ENCODE measurements at regions not wholly inside any gene's neighbourhood (a gene's known extent, or its start where the extent isn't known, plus 50 kb on each side); places are given as distances from the start of the nearest gene placed in this dataset.
A peak's percentile ranks its signal among the peaks of the same experiment; 100 is the strongest.
"Not testable (repeated sequence)": the region's sequence is repeated elsewhere in the genome, so short reads cannot be mapped to it uniquely, and the experiment has no call there.

DNA sequence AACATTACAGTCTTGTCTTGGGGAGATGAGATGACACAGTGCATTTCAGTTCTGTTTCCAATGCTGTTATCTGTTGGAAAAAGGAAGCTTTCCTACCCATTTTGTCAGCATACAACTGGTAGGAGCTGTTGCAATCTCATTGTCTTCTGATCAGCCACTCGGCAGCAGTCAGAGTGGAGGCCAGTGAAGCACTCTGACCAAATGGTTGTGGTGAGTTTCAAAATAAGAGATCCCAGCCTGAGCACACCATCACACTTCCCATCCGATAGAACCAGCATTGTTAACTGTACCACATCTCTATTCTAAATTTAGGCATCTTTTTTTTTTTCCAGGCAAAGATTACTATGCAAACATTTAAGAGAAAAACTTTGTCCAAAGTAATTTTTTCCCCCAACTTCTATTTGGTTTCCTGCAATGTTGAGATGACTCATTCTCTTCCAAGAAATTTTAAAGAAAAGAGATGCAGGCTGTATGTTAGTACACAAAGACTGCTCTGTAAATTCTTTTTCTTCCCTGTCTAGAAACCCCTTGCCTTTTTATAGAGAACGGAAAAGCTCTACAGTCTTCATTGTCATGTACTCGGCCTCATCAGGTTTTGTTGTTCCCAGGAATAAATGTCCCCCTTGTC is 90.0 kb upstream of the IKBKE start:
- H3K4me3 Mint-ChIP-seq: not testable (repeated sequence)

DNA sequence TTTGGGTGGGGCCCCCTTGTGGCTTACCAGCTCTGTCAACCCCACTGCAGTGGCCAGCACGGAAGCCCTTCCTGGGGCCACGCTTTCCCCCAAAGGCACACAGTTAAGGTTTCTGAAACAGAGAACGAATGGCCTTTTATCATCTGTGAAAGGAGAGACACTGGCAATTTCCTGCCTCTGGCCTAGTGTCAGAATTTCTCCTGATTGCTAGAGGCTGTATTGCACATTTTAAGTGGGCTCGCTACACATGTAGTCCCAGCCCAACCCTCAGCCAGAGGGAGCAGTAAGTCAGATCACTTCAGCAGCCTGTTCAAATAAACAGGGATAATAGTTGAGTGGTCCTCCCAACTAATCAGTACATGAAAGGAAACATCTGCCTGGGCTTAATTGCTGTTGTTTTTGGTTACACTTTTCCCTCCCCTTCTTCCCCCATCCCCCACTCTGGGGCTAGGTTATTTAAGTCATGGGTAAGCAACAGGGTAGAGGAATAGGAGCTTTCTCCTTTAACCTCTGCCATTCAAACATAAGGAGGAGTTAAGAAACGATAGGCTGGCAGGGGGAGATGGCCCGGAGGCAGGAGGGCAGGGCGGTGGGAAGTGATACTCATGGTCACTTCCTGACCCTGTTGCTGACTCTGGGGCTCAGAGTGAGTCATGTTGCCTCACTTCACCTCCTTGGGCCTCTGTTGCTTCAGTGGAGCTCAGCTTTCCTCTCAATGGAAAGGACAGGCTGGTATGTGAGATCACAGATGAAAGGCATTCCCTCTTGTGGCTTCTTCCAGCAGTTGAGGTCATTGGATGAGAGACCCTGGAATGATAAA is 89.3 kb upstream of the IKBKE start:
- H3K4me1 ChIP-seq (ENCODE audit: insufficient read depth, low read length); H3K36me3 ChIP-seq (ENCODE audit: insufficient read depth, low read length); CTCF ChIA-PET; H3K9me3 ChIP-seq (ENCODE audit: low read length); POLR2A ChIA-PET; DNase-seq; H3K4me3 ChIP-seq (ENCODE audit: low read length); H3K27me3 Mint-ChIP-seq; H3K36me3 Mint-ChIP-seq; H3K4me1 Mint-ChIP-seq; H3K27me3 ChIP-seq (ENCODE audit: insufficient read depth, low read length, poor library complexity, severe bottlenecking); H3K9me3 Mint-ChIP-seq: not testable (repeated sequence)
- H3K4me3 Mint-ChIP-seq: peak overlapping the region in 3 of 7 donors; percentile 16 to 34 (median 32)
- peak overlapping the region; percentile 9 for H3K27ac ChIP-seq (ENCODE audit: low read depth, low read length)
- peak overlapping the region in 2 of 8 donors; percentile 31 to 43 for H3K27ac Mint-ChIP-seq

More for the DNA sequence above, 90.0 kb upstream of the IKBKE start:
- H3K27me3 Mint-ChIP-seq; H3K9me3 ChIP-seq (ENCODE audit: low read length); H3K27me3 ChIP-seq (ENCODE audit: insufficient read depth, low read length, poor library complexity, severe bottlenecking); H3K9me3 Mint-ChIP-seq; CTCF ChIA-PET; DNase-seq; POLR2A ChIA-PET; H3K27ac ChIP-seq (ENCODE audit: low read depth, low read length); H3K4me1 Mint-ChIP-seq; H3K4me1 ChIP-seq (ENCODE audit: insufficient read depth, low read length); H3K36me3 Mint-ChIP-seq; H3K4me3 ChIP-seq (ENCODE audit: low read length); H3K27ac Mint-ChIP-seq; H3K36me3 ChIP-seq (ENCODE audit: insufficient read depth, low read length): not testable (repeated sequence)

- DNase-seq, CTCF ChIA-PET, H3K27me3 Mint-ChIP-seq: not testable (repeated sequence)
Observed at GRCh38 chr1:206384029-206384807, 86.1 kb upstream of the IKBKE start.

GRCh38 chr1:206384891-206385290 is 85.4 kb upstream of the IKBKE start:
- H3K27me3 Mint-ChIP-seq; H3K27ac Mint-ChIP-seq; POLR2A ChIA-PET; H3K4me3 ChIP-seq (ENCODE audit: low read length); H3K9me3 Mint-ChIP-seq; H3K9me3 ChIP-seq (ENCODE audit: low read length); H3K27me3 ChIP-seq (ENCODE audit: insufficient read depth, low read length, poor library complexity, severe bottlenecking); H3K4me1 Mint-ChIP-seq; H3K4me1 ChIP-seq (ENCODE audit: insufficient read depth, low read length); H3K36me3 Mint-ChIP-seq; H3K27ac ChIP-seq (ENCODE audit: low read depth, low read length); CTCF ChIA-PET; H3K4me3 Mint-ChIP-seq; H3K36me3 ChIP-seq (ENCODE audit: insufficient read depth, low read length); DNase-seq: not testable (repeated sequence)

More at GRCh38 chr1:206384029-206384807, 86.1 kb upstream of the IKBKE start:
- H3K9me3 ChIP-seq (ENCODE audit: low read length); H3K27ac Mint-ChIP-seq; H3K4me1 Mint-ChIP-seq; H3K9me3 Mint-ChIP-seq; H3K4me3 Mint-ChIP-seq; POLR2A ChIA-PET; H3K36me3 Mint-ChIP-seq; H3K27me3 ChIP-seq (ENCODE audit: insufficient read depth, low read length, poor library complexity, severe bottlenecking); H3K27ac ChIP-seq (ENCODE audit: low read depth, low read length); H3K4me1 ChIP-seq (ENCODE audit: insufficient read depth, low read length); H3K36me3 ChIP-seq (ENCODE audit: insufficient read depth, low read length); H3K4me3 ChIP-seq (ENCODE audit: low read length): not testable (repeated sequence)

- not testable (repeated sequence) for H3K27me3 Mint-ChIP-seq, H3K4me3 Mint-ChIP-seq
Observed at GRCh38 chr1:206387631-206388030, 82.6 kb upstream of the IKBKE start.

DNA sequence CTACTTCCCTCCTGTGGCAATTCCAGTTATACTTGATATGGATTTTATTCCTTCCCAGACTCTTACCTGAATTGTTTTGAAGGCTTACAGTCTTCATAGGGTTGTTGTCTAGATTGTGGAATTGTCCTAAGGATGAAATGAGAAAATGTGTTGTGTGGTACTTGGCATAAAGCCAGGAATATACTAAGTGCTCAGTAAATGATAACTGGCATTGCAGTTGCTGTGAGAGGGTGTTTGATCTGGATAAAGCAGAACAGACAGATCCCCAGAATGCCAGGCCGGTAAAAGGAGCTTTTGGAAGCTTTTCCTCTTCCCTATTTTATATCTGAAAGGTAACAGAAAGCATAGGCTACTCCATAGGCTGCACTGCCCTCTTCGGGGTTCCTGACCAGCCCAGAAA is 78.4 kb upstream of the IKBKE start:
- H3K27me3 Mint-ChIP-seq; H3K36me3 ChIP-seq (ENCODE audit: insufficient read depth, low read length); H3K27ac Mint-ChIP-seq; DNase-seq; H3K9me3 Mint-ChIP-seq; CTCF ChIA-PET; H3K27ac ChIP-seq (ENCODE audit: low read depth, low read length); H3K36me3 Mint-ChIP-seq; H3K4me1 Mint-ChIP-seq; H3K27me3 ChIP-seq (ENCODE audit: insufficient read depth, low read length, poor library complexity, severe bottlenecking); H3K4me3 ChIP-seq (ENCODE audit: low read length); H3K9me3 ChIP-seq (ENCODE audit: low read length); H3K4me1 ChIP-seq (ENCODE audit: insufficient read depth, low read length); H3K4me3 Mint-ChIP-seq; POLR2A ChIA-PET: not testable (repeated sequence)

More at GRCh38 chr1:206387631-206388030, 82.6 kb upstream of the IKBKE start:
- H3K27ac Mint-ChIP-seq; POLR2A ChIA-PET; H3K9me3 Mint-ChIP-seq; DNase-seq; H3K36me3 Mint-ChIP-seq; H3K27me3 ChIP-seq (ENCODE audit: insufficient read depth, low read length, poor library complexity, severe bottlenecking); H3K4me3 ChIP-seq (ENCODE audit: low read length); H3K27ac ChIP-seq (ENCODE audit: low read depth, low read length); H3K4me1 Mint-ChIP-seq; H3K4me1 ChIP-seq (ENCODE audit: insufficient read depth, low read length); H3K36me3 ChIP-seq (ENCODE audit: insufficient read depth, low read length); CTCF ChIA-PET; H3K9me3 ChIP-seq (ENCODE audit: low read length): not testable (repeated sequence)

DNA sequence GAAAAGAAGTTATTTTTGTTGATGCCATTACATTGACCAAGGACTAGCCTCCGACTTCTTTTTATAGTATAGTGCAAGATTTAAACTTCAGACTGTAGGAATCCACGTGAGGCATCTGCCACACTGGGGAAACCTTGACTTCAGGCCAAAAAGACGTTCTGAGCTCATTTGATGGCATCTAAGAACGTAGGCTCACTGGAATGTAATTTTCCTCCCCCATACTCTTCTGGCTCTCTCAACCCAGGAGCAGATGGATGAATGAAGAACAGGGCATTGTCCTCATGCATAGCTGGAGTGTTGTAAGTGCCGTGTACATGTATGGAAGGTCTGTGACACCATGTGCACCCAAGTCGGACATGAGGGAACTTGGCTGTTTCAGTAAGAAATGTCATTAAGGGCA is 72.8 kb upstream of the IKBKE start:
- H3K36me3 Mint-ChIP-seq; H3K27ac Mint-ChIP-seq; H3K9me3 Mint-ChIP-seq; H3K36me3 ChIP-seq (ENCODE audit: insufficient read depth, low read length); H3K4me1 Mint-ChIP-seq; H3K4me3 Mint-ChIP-seq; POLR2A ChIA-PET; H3K27me3 Mint-ChIP-seq; H3K4me3 ChIP-seq (ENCODE audit: low read length); CTCF ChIA-PET; H3K9me3 ChIP-seq (ENCODE audit: low read length); H3K27ac ChIP-seq (ENCODE audit: low read depth, low read length); H3K27me3 ChIP-seq (ENCODE audit: insufficient read depth, low read length, poor library complexity, severe bottlenecking); H3K4me1 ChIP-seq (ENCODE audit: insufficient read depth, low read length); DNase-seq: not testable (repeated sequence)

DNA sequence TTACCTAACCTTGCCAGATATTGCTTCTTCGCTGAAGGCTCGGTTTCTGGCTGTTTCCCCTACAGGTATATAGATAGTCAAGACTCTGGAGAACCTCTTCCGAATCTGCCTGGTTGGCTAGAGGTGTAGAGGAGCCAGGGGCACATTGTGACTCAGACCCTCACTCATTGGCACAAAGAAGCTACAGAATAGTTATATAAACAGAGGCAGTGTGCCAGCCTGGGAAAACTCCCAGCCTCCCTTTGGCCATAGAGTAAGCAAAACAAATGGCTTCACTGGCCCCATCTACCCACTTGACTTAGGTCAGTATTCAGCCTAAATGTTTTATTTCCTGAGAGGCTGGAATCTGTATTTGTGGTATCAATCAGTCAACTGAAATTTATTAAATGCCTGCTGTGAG is 72.0 kb upstream of the IKBKE start:
- H3K4me3 Mint-ChIP-seq; H3K27ac ChIP-seq (ENCODE audit: low read depth, low read length); H3K4me1 ChIP-seq (ENCODE audit: insufficient read depth, low read length); H3K27me3 ChIP-seq (ENCODE audit: insufficient read depth, low read length, poor library complexity, severe bottlenecking); H3K27ac Mint-ChIP-seq; H3K4me1 Mint-ChIP-seq; DNase-seq; H3K36me3 Mint-ChIP-seq; H3K9me3 Mint-ChIP-seq; H3K36me3 ChIP-seq (ENCODE audit: insufficient read depth, low read length); POLR2A ChIA-PET; H3K27me3 Mint-ChIP-seq; H3K4me3 ChIP-seq (ENCODE audit: low read length); CTCF ChIA-PET; H3K9me3 ChIP-seq (ENCODE audit: low read length): not testable (repeated sequence)
